GM12873 (cell line): ENCODE measurements at regions not wholly inside any gene's neighbourhood (a gene's known extent, or its start where the extent isn't known, plus 50 kb on each side); places are given as distances from the start of the nearest gene placed in this dataset.

ENCODE experiments used
- CTCF ChIP-seq: IDR thresholded peaks from 2 replicates; pipeline ENCODE4 v1.5.1; 2012; ENCODE audit warnings: low read depth, mild to moderate bottlenecking, moderate library complexity, low read length, control low read depth; ENCODE audit not compliant: insufficient read depth; ENCODE audit errors: missing control alignments

GRCh38 chr14:89011355-89012281 is 187.2 kb downstream of the TTC8 start:
- TF ChIP-seq CTCF = no peak

GRCh38 chr14:89012282-89013097 is 188.0 kb downstream of the TTC8 start:
- no peak for TF ChIP-seq CTCF

- peak; percentile 26 for TF ChIP-seq CTCF
These were observed 188.7 kb downstream of the TTC8 start for GRCh38 chr14:89013098-89013504.

GRCh38 chr14:89013698-89014568 is 189.5 kb downstream of the TTC8 start:
- no peak for TF ChIP-seq CTCF

DNA sequence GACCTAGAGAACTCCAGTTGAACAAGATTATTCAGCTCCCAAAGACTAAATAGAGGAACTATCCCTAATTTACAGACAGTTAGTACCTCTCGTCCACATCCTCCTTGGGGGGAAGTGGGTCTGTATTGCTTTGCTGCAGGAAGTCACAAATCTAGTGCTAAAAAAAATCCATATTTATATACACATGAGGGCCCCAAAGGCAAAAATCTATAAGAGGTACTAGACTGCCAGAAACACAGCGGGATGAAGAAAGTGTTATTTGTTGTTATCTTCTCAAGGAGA is 190.1 kb downstream of the TTC8 start:
- TF ChIP-seq CTCF = no peak

- no peak for TF ChIP-seq CTCF
These were observed 190.6 kb downstream of the TTC8 start for GRCh38 chr14:89015016-89015415.
